Activated CD4-positive, alpha-beta T cell treated with anti-CD3 and anti-CD28 coated beads, Interleukin-2, amount 50 U/mL, for 24 hours (primary cell): ENCODE measurements at regions not wholly inside any gene's neighbourhood (a gene's known extent, or its start where the extent isn't known, plus 50 kb on each side); places are given as distances from the start of the nearest gene placed in this dataset.

ENCODE experiments used
- DNase-seq, 2 donors: peaks; one replicate each; pipeline ENCODE4 v3.0.0-alpha.2; 2020; ENCODE audit warnings: low read depth in 1 of 2, low spot score in 1 of 2

- DNase-seq, result no peak
Observed at GRCh38 chr18:2406544-2406943, 164.8 kb downstream of the METTL4 start.

DNA sequence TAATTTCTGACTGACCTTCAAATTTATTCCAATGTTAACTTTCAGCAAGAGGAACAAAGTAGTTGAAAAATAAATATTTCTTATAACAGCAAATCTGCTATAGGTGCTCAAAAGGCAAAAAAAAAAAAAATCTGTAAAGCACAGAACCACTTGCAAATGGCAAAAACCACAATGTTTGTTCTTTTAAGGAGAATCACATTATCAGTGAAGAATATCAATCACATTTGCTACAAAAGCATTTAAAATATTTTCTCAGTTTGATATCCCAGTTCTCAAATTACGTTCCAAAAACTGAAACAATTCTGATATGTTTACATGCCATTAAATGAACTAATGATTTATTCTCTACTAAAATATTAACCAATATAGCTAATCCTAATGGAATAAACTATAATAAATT, 163.3 kb downstream of the METTL4 start:
- DNase-seq, result no peak

- DNase-seq, result no peak
Observed at GRCh38 chr18:2409906-2410305, 161.4 kb downstream of the METTL4 start.

DNA sequence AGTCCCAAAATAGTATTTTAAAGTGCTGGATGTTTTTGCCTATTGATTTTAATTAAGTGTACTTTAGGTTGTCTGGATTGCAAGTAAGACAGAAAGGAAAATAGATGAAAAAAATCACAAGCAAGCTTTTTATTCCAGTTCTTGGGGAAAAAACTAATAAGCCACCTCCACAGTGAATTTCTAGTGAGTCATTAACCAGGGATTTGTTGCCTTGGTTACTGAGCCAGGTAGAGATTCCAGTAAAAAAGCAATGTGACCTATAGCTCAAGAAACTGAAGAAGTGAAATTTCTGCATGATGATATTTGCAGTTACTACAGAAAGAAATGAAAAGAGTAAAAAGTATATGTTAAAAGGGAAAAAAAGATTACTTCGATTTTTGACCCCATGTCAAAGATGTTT, 160.6 kb downstream of the METTL4 start:
- no peak for DNase-seq

GRCh38 chr18:2411381-2411960, 159.8 kb downstream of the METTL4 start:
- no peak for DNase-seq

GRCh38 chr18:2412281-2412680, 159.0 kb downstream of the METTL4 start:
- no peak for DNase-seq

DNA sequence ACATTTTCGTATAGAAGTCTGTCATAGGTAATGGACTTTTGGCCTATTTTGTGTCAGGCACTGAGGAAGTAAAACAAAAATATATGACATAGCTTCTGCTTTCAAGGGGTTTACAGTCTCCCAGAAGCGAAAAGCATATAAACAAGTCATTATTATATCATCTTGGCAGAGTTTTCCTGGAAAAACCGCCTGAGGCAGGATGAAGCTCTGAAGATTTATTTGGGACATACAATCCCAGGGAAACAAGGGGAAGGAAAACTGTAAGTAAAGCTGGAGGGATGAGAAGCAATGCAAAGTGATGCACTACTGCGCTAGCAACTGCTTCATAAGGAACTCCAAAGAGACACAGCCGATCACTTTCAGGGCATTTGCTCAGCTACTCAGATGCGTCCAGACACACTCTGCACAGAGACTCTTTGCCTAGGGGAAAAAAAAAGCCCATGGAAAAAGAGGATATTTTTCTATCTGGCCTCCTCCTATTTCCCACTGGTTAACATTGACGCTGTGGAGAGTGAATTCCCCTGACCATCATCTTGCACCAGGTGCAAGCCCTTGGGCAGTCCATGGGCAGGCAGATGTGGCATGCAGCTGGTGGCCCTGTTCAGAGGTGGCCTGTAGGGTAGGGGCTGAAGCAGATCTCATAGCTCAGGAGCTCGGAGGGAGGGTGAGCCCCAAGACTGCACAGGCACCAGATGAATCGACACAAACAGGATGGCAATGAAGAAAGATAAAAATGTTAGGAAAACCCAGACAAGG, 158.1 kb downstream of the METTL4 start:
- no peak for DNase-seq

- no peak for DNase-seq
Observed at GRCh38 chr18:2414235-2414634, 157.1 kb downstream of the METTL4 start.

GRCh38 chr18:2415656-2416055, 155.6 kb downstream of the METTL4 start:
- DNase-seq, result no peak

DNA sequence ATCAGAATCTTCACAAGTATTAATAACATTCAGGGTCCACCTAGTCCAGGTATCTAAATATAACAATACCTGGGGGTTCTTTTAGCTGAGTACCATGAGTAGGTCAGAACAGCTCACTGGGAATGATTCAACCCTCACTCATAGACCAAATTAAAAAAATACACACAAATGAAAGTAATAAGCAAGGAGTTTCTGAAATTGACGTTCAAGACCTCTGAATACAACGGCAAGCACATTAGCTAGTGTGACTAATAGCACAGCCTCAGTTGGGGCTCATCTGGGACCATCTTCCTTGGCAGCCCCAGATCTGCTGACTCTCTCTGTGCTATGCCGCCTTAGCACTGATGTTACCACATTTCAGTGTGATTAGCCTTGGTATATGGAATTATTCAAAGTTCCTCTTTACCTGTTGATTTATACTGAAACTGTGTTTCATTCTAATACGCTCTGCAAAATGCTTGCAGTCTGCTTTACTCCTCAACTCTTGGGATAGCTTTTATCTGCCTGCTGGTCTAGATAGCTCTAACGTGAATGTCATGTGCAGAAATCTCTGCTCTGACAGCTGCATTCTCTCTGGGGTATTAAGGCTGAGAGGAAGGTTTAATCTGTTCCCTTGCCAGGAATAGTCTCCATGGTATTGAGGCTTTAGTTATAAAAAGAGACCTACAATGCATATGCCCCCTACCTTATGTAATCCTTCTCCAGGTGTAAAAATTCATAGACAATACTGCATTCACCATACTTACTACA, 153.3 kb downstream of the METTL4 start:
- no peak for DNase-seq

DNA sequence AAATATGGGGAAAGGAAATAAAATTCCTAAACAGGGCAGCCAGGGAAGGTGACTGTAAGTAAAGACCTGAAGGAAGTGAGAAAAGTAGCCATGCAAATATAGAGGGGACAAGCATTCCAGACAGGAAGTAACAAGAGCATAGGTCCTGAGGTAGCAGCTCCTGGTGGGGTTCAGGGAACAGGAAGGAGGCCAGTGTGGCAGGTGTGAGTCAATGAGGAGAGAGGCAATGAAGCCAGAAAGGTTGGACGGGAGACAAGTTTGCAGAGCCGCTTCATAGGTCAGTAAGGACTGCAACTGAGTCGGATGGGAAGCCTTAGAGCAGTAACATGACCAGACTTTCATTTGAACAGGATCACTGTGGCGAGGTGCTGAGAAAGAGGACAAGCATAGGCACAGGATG, 150.9 kb downstream of the METTL4 start:
- no peak for DNase-seq

GRCh38 chr18:2423761-2424160, 147.5 kb downstream of the METTL4 start:
- DNase-seq, result no peak

DNA sequence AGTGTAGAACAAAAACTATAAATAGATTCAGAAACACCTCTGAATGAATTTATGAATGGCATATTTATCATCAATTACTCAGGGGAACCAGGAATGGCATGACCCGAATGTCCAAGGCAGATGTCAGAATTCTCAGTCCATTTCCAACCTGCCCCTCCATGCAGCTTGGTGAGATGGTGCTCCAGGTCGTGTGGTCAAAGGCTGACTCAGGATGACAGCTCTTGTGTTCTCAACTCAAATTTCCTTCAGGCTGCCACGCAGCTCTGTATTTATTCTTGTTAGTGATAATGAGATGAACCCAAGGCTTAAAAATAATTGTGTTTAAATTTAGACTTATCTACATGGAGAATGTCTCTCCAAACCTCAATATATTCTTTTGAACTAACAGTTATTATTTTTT, 146.9 kb downstream of the METTL4 start:
- no peak for DNase-seq

GRCh38 chr18:2425426-2426317, 145.6 kb downstream of the METTL4 start:
- DNase-seq, result no peak

- no peak for DNase-seq
Observed at GRCh38 chr18:2430191-2430590, 141.1 kb downstream of the METTL4 start.

DNA sequence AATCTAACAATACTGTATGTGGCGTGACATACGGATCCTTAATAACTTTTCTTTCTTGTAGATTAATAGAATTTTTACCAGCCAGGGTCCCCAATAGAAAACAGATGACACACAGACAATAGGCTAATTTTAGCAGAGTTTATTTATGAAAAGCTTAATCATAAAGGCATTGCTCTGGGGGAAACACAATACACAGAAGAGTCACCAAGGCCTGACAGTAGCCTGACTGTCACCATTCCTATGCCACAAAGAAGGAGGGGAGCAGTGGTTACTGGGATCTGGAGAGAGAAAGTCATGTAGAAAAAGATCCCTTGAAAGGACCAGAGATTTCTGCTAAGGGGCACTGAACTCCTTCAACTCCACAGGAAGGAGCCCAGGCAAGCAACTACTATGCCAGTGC, 139.5 kb downstream of the METTL4 start:
- no peak for DNase-seq

DNA sequence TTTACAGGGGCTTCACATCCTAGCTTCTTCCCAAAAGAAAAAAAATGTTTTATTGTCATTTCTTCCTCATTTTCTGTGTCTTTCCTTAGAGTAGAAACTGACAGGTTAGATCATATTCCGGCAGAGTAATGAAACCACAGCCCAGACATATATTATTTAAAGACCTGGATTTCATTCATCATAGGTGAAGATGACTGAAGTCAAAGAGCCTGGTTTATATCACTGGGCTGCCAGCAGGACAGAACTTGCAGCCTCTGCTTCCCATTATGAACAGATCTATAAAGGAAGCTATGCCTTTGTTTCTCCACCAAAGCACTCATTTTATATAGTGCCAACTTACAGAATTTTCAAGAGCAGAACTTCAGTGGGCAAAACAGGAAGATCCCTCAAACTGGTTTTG, 137.9 kb downstream of the METTL4 start:
- DNase-seq, result no peak

DNA sequence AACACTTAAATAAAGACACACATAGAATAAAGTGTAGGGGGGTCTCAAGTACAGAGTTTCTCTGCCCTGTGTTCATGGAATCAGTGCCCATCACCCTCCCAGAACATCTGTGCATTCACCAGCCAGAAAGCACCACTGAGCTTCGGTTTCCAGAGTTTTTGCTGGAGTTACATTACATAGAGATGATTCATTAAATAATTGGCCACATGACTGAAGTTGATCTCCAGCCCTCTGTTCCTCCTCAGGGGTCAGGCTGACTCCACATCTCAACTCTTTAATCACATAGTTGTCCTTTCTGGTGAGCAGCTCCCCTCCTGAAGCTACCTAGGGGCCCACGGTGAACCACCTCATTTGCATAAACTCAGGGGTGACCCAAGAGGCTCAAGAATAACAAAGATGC, 129.8 kb downstream of the METTL4 start:
- DNase-seq, result no peak

DNA sequence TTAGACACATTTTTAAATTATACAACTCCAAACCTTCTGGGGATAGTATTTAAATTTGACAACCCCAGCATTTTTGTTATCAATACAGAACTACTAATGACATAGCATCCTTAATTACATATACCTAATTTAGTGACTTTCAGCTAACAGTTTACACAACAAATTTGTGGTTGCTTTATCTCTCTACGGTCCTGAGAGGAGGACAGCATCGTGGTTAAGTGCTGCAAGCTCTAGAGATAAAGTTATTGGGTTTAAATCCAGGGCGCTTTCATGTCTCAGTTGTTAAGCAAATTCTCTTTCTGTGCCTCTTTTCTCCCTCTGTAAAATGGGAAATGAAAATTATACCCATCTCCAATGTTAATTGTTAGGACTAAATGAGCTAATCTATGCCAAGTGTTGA, 129.3 kb downstream of the METTL4 start:
- no peak for DNase-seq

GRCh38 chr18:2442726-2443275, 128.5 kb downstream of the METTL4 start:
- DNase-seq, result no peak
